ENCODE measurements at regions not wholly inside any gene's neighbourhood (a gene's known extent, or its start where the extent isn't known, plus 50 kb on each side); places are given as distances from the start of the nearest gene placed in this dataset.

- ATAC-seq (peak; percentile 49; the same call in 2 of the 3 replicates), FAIRE-seq (no peak), DNase-seq (ENCODE audit: low read depth, low spot score) (no peak)
- H3K4me3 ChIP-seq: no peak overlapping the region
- H3K9ac ChIP-seq (ENCODE audit: control insufficient read depth, insufficient read depth, low read length): no peak overlapping the region
- intact Hi-C loops (cut with micrococcal nuclease; ENCODE audit: unreplicated experiment) (no loop called here), in situ Hi-C loops (cut with MboI) (no loop called here)
- no peaks in the 10 kb centered on the region for H4K20me1 ChIP-seq (ENCODE audit: control insufficient read depth, insufficient read depth)
- ChIA-PET POLR2A (no interaction called here), RAD21 (ENCODE audit: unreplicated experiment) (interaction anchor here (0.6 kb wide), 1 partner anchor 85 kb away, joined by 3 read pairs; no protein-coding TSS in a partner anchor), SMC1A (ENCODE audit: uncharacterized antibody, unreplicated experiment) (interaction anchor here (1.1 to 2.8 kb wide), 9 partner anchors 9 to 104 kb away, joined by 3 to 16 read pairs (median 6); no protein-coding TSS in a partner anchor), CTCF (interaction anchor here (1.2 to 2.4 kb wide), 5 partner anchors 9 to 109 kb away, joined by 3 to 10 read pairs (median 4); no protein-coding TSS in a partner anchor)
- no TSS peak for BruUV-seq (replicated peaks)
- no peaks in the 10 kb centered on the region for H3K36me3 ChIP-seq (ENCODE audit: control insufficient read depth in 2 of 2, insufficient read depth in 2 of 2, low read length in 1 of 2)
- no peaks in the 10 kb centered on the region for H3K79me2 ChIP-seq (ENCODE audit: control insufficient read depth, insufficient read depth, low read length)
- 19% methylated on average over 2 of the region's 2 CpGs for WGBS (ENCODE audit: insufficient coverage, insufficient replicate concordance, low lambda C conversion rate, missing lambda C conversion rate)
- no peak overlapping the region for H3K4me2 ChIP-seq (ENCODE audit: control insufficient read depth, insufficient read depth)
- no peaks in the 10 kb centered on the region; the same call in 2 of the 3 replicates for H3K9me3 ChIP-seq (replicated peaks; ENCODE audit: control insufficient read depth, insufficient read depth, low read length)
- no peak overlapping the region for H3K27ac ChIP-seq (ENCODE audit: control insufficient read depth, insufficient read depth)
- no peaks in the 10 kb centered on the region for H3K4me1 ChIP-seq (ENCODE audit: control insufficient read depth, insufficient read depth, low read length)
- H3K27me3 ChIP-seq (replicated peaks in 1 of 2; ENCODE audit: control insufficient read depth in 2 of 2, insufficient read depth in 2 of 2, low read length in 1 of 2): no peaks in the 10 kb centered on the region
- H2AFZ ChIP-seq (ENCODE audit: control insufficient read depth, low read depth, low read length): no peak overlapping the region
- no peak for TF ChIP-seq SMAD5 (IDR thresholded peaks at IDR 0.05; ENCODE audit: low read depth)
- no peak for TF ChIP-seq CEBPB (IDR thresholded peaks at IDR 0.05; ENCODE audit: borderline replicate concordance in 1 of 2, low read depth in 2 of 2, low read length in 2 of 2)
- no peak for TF ChIP-seq USF2 (IDR thresholded peaks at IDR 0.05; ENCODE audit: borderline replicate concordance, low read depth, low read length)
- no peak for TF ChIP-seq CREB1 (IDR thresholded peaks at IDR 0.05; ENCODE audit: low read depth)
- TF ChIP-seq SREBF1 (IDR thresholded peaks at IDR 0.05; ENCODE audit: low read length): no peak
- TF ChIP-seq NFYB (IDR thresholded peaks at IDR 0.05; ENCODE audit: insufficient read depth, low read depth, low read length): no peak
- no peak for TF ChIP-seq PML (IDR thresholded peaks at IDR 0.05; ENCODE audit: low read length)
- no peak for TF ChIP-seq MTA3 (IDR thresholded peaks at IDR 0.05; ENCODE audit: borderline replicate concordance, low read length)
- TF ChIP-seq ZNF274 (IDR thresholded peaks at IDR 0.05; ENCODE audit: insufficient read depth, insufficient read length): no peak
- TF ChIP-seq SP1 (IDR thresholded peaks at IDR 0.05; ENCODE audit: low read depth, low read length): no peak
- no peak for TF ChIP-seq PRDM15 (CRISPR knock-in tag; IDR thresholded peaks at IDR 0.05)
- TF ChIP-seq MAX (IDR thresholded peaks at IDR 0.05; ENCODE audit: low read depth, low read length): no peak
- TF ChIP-seq EGR1 (IDR thresholded peaks at IDR 0.05; ENCODE audit: borderline replicate concordance in 1 of 2, low read depth in 2 of 2, low read length in 2 of 2): no peak
- no peak for TF ChIP-seq TCF7 (IDR thresholded peaks at IDR 0.05; ENCODE audit: borderline replicate concordance)
- TF ChIP-seq ZNF687 (IDR thresholded peaks at IDR 0.05): no peak
- TF ChIP-seq CREM (IDR thresholded peaks at IDR 0.05; ENCODE audit: low read depth): no peak
- no peak for TF ChIP-seq WRNIP1 (IDR thresholded peaks at IDR 0.05; ENCODE audit: borderline replicate concordance, low read depth, low read length)
- TF ChIP-seq KDM1A (IDR thresholded peaks at IDR 0.05; ENCODE audit: borderline replicate concordance): no peak
Observed at GRCh38 chr20:6680441-6680840, 87.0 kb upstream of the BMP2 start.

Data from GM12878 (cell line).